ENCODE measurements at regions not wholly inside any gene's neighbourhood (a gene's known extent, or its start where the extent isn't known, plus 50 kb on each side); places are given as distances from the start of the nearest gene placed in this dataset.

GRCh38 chr1:192439373-192440025 is 122.7 kb downstream of the RGS21 start:
- H3K27me3 ChIP-seq, result no peaks in the 10 kb centered on the region
- H3K36me3 ChIP-seq, result no peaks in the 10 kb centered on the region
- TF ChIP-seq POLR2AphosphoS5 (IDR thresholded peaks at IDR 0.05) (no peak), CTCF (IDR thresholded peaks at IDR 0.05) (no peak), POLR2A (IDR thresholded peaks at IDR 0.05) (no peak)
- no peak for DNase-seq (ENCODE audit: low spot score in 2 of 2)
- no peak overlapping the region for H3K4me3 ChIP-seq
- H3K9me3 ChIP-seq, result no peaks in the 10 kb centered on the region
- intact Hi-C loops (cut with DNase I; ENCODE audit: low total_unique reads), result no loop called here
- no peak overlapping the region for H3K27ac ChIP-seq
- no peaks in the 10 kb centered on the region for H3K4me1 ChIP-seq

GRCh38 chr1:192441492-192441891 is 124.7 kb downstream of the RGS21 start:
- H3K27ac ChIP-seq, result no peak overlapping the region
- no peaks in the 10 kb centered on the region for H3K9me3 ChIP-seq
- no peak overlapping the region for H3K4me3 ChIP-seq
- intact Hi-C loops (cut with DNase I; ENCODE audit: low total_unique reads), result no loop called here
- TF ChIP-seq CTCF (IDR thresholded peaks at IDR 0.05) (no peak), POLR2A (IDR thresholded peaks at IDR 0.05) (no peak), POLR2AphosphoS5 (IDR thresholded peaks at IDR 0.05) (no peak)
- no peaks in the 10 kb centered on the region for H3K27me3 ChIP-seq
- no peak for DNase-seq (ENCODE audit: low spot score in 2 of 2)
- H3K36me3 ChIP-seq, result no peaks in the 10 kb centered on the region
- H3K4me1 ChIP-seq, result no peaks in the 10 kb centered on the region

- DNase-seq (ENCODE audit: low spot score in 2 of 2), result no peak
- intact Hi-C loops (cut with DNase I; ENCODE audit: low total_unique reads), result no loop called here
Observed at GRCh38 chr1:192442736-192443135, 125.9 kb downstream of the RGS21 start.

GRCh38 chr1:192443616-192444015 is 126.8 kb downstream of the RGS21 start:
- Histone ChIP-seq H3K9me3 (no peaks in the 10 kb centered on the region), H3K4me3 (no peak overlapping the region), H3K4me1 (no peaks in the 10 kb centered on the region), H3K36me3 (no peaks in the 10 kb centered on the region), H3K27ac (no peak overlapping the region), H3K27me3 (no peaks in the 10 kb centered on the region)
- intact Hi-C loops (cut with DNase I; ENCODE audit: low total_unique reads), result no loop called here
- TF ChIP-seq POLR2A (IDR thresholded peaks at IDR 0.05) (no peak), POLR2AphosphoS5 (IDR thresholded peaks at IDR 0.05) (no peak), CTCF (IDR thresholded peaks at IDR 0.05) (no peak)
- no peak for DNase-seq (ENCODE audit: low spot score in 2 of 2)

More at GRCh38 chr1:192442736-192443135, 125.9 kb downstream of the RGS21 start:
- no peaks in the 10 kb centered on the region for H3K4me1 ChIP-seq
- no peak for TF ChIP-seq POLR2A (IDR thresholded peaks at IDR 0.05)
- no peak for TF ChIP-seq POLR2AphosphoS5 (IDR thresholded peaks at IDR 0.05)
- no peak for TF ChIP-seq CTCF (IDR thresholded peaks at IDR 0.05)
- H3K9me3 ChIP-seq, result no peaks in the 10 kb centered on the region
- no peak overlapping the region for H3K4me3 ChIP-seq
- no peaks in the 10 kb centered on the region for H3K36me3 ChIP-seq
- no peaks in the 10 kb centered on the region for H3K27me3 ChIP-seq
- no peak overlapping the region for H3K27ac ChIP-seq

GRCh38 chr1:192445241-192445640 is 128.4 kb downstream of the RGS21 start:
- H3K9me3 ChIP-seq, result no peaks in the 10 kb centered on the region
- no peak for DNase-seq (ENCODE audit: low spot score in 2 of 2)
- intact Hi-C loops (cut with DNase I; ENCODE audit: low total_unique reads), result no loop called here
- no peak overlapping the region for H3K4me3 ChIP-seq
- H3K27ac ChIP-seq, result no peak overlapping the region
- H3K36me3 ChIP-seq, result no peaks in the 10 kb centered on the region
- no peaks in the 10 kb centered on the region for H3K4me1 ChIP-seq
- TF ChIP-seq POLR2AphosphoS5 (IDR thresholded peaks at IDR 0.05) (no peak), POLR2A (IDR thresholded peaks at IDR 0.05) (no peak), CTCF (IDR thresholded peaks at IDR 0.05) (no peak)
- no peaks in the 10 kb centered on the region for H3K27me3 ChIP-seq
